PC-3 (cell line): ENCODE measurements at regions not wholly inside any gene's neighbourhood (a gene's known extent, or its start where the extent isn't known, plus 50 kb on each side); places are given as distances from the start of the nearest gene placed in this dataset.

Source experiments
- ATAC-seq: fragments of 200-7000 bp; cut with Tn5 transposase; 2 replicates; pipeline ENCODE4 v1.9.1; 2020; ENCODE audit warnings: mild to moderate bottlenecking, moderate library complexity
- BruUV-seq: library from RNA; stranded (reverse); fragments of 400-500 nt; replicated peaks from 2 replicates; lab custom pipeline; 2021; lab: Mats Ljungman, UMichigan
- CTCF ChIA-PET: fragments of 300-600 bp; sonication (Branson Sonifier 250); formaldehyde crosslinking; loops from one replicate; lab custom pipeline; 2022; ENCODE audit warnings: antibody characterized with exemption; lab: Charles Lee
- POLR2A ChIA-PET: fragments of 300-600 bp; sonication (Branson Sonifier 250); formaldehyde crosslinking; loops from one replicate; lab custom pipeline; 2022; ENCODE audit warnings: antibody characterized with exemption; ENCODE audit not compliant: unreplicated experiment; lab: Charles Lee
- DNase-seq: peaks from one replicate; pipeline ENCODE4 v3.0.0-alpha.2; 2015
- H2AFZ ChIP-seq: fragments of 300-600 bp; sonication (generic); 2 replicates; pipeline ENCODE4 v1.6.0; 2016; ENCODE audit warnings: antibody characterized with exemption, low read length
- H3F3A ChIP-seq: fragments of 300-600 bp; sonication (generic); one replicate; pipeline ENCODE4 v1.6.0; 2017; ENCODE audit warnings: antibody characterized with exemption, low read length, control low read depth, mild to moderate bottlenecking; ENCODE audit not compliant: unreplicated experiment
- H3K27ac ChIP-seq: fragments of 300-600 bp; sonication (generic); 2 replicates; pipeline ENCODE4 v1.5.1; 2016; ENCODE audit warnings: mild to moderate bottlenecking, low read length
- H3K27me3 ChIP-seq: fragments of 300-600 bp; sonication (generic); 2 replicates; pipeline ENCODE4 v1.6.1; 2016; ENCODE audit warnings: low read length, mixed read lengths
- H3K36me3 ChIP-seq: fragments of 300-600 bp; sonication (generic); 2 replicates; pipeline ENCODE4 v1.6.1; 2016; ENCODE audit warnings: low read depth, mixed run types, low read length, mixed read lengths
- H3K4me1 ChIP-seq: fragments of 300-600 bp; sonication (generic); 2 replicates; pipeline ENCODE4 v1.5.1; 2016; ENCODE audit warnings: low read length; ENCODE audit not compliant: insufficient read depth
- H3K4me2 ChIP-seq: fragments of 300-600 bp; sonication (generic); 2 replicates; pipeline ENCODE4 v1.6.0; 2016; ENCODE audit warnings: low read length
- H3K4me3 ChIP-seq: fragments of 300-600 bp; sonication (generic); 2 replicates; pipeline ENCODE4 v1.5.1; 2016; ENCODE audit warnings: mild to moderate bottlenecking, low read length, mixed read lengths
- H3K79me2 ChIP-seq: fragments of 300-600 bp; sonication (generic); 2 replicates; pipeline ENCODE4 v1.6.1; 2017; ENCODE audit warnings: low read length, mixed read lengths
- H3K9ac ChIP-seq: fragments of 300-600 bp; sonication (generic); 2 replicates; pipeline ENCODE4 v1.6.0; 2016; ENCODE audit warnings: mild to moderate bottlenecking, low read length
- H3K9me2 ChIP-seq: fragments of 300-600 bp; sonication (generic); replicated peaks from 2 replicates; pipeline ENCODE4 v1.6.1; 2016; ENCODE audit warnings: mixed run types, low read length, mixed read lengths
- H3K9me3 ChIP-seq: fragments of 300-600 bp; sonication (generic); 2 replicates; pipeline ENCODE4 v1.6.1; 2016; ENCODE audit warnings: low read length, mixed read lengths
- H4K20me1 ChIP-seq: fragments of 300-600 bp; sonication (generic); 2 replicates; pipeline ENCODE4 v1.6.1; 2016; ENCODE audit warnings: low read length, mixed read lengths
- EZH2 ChIP-seq: fragments of 300-600 bp; sonication (generic); IDR thresholded peaks from one replicate; pipeline ENCODE4 v1.6.1; 2017; ENCODE audit warnings: antibody characterized with exemption, mild to moderate bottlenecking, low read length; ENCODE audit not compliant: unreplicated experiment
- EZH2phosphoT487 ChIP-seq: fragments of 300-600 bp; sonication (generic); IDR thresholded peaks from 2 replicates; pipeline ENCODE4 v1.6.1; 2018; ENCODE audit warnings: mild to moderate bottlenecking, antibody characterized with exemption, low read length, borderline replicate concordance
- intact Hi-C: fragments of 100-400 bp; cut with micrococcal nuclease; formaldehyde crosslinking; loops from 2 replicates; pipeline ENCODE4 v1.9.0; 2023
- TF ChIP-seq, protein P1 (sequence below): fragments of 300-600 bp; sonication (generic); conservative IDR thresholded peaks from 2 replicates; pipeline ENCODE4 v1.5.1; 2017; ENCODE audit warnings: antibody characterized with exemption, low read depth, mild to moderate bottlenecking, low read length

DNA sequence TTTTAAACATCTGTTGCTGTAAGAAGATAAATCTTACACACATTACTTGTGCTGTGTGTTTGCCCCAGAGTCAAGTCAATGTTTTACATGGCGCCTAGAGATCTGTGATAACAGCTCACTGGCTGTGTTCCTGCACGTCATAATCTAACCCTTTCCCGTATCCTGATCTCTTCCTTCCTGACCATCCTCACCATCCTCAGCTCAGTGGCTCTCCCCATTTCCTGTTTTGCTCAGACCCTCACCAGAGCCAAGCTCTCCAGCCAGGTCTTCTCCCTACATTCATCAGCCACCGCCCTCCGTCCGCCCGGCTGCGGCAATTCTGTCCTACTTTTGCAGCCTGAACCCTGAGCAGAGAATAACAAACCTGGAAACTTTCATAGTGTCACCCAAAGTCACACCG lies 824.7 kb downstream of the USP25 start:
- intact Hi-C loops, result no loop called here
- Histone ChIP-seq H3K79me2 (no peaks in the 10 kb centered on the region), H3K9me2 (no peaks in the 10 kb centered on the region), H3K27ac (no peak overlapping the region), H2AFZ (no peak overlapping the region), H3K4me3 (no peak overlapping the region), H3K9me3 (no peaks in the 10 kb centered on the region), H3K9ac (no peak overlapping the region), H3F3A (no peaks in the 10 kb centered on the region), H3K4me2 (no peak overlapping the region), H3K36me3 (no peaks in the 10 kb centered on the region), H4K20me1 (no peaks in the 10 kb centered on the region), H3K27me3 (no peaks in the 10 kb centered on the region), H3K4me1 (no peaks in the 10 kb centered on the region)
- POLR2A ChIA-PET, result no interaction called here
- DNase-seq (no peak), ATAC-seq (no peak)
- no peak for TF ChIP-seq EZH2
- CTCF ChIA-PET, result no interaction called here
- BruUV-seq, result no TSS peak

DNA sequence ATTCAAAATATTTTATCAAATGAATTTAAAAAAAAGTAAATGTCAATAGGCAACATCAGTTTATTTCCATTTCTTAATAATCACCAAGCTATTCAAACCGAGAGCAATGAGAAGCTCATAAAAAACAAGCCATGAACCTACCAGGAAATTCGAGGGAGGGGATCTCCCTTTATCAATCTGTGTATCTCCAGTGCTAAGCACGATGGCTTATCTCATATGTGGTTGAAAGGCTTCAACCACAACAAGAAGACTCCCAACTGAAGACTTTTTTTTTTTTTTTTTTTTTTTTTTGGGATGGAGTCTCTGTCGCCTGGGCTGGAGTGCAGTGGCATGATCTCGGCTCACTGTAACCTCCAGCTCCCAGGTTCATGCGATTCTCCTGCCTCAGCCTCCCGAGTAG lies 833.3 kb downstream of the USP25 start:
- no peak overlapping the region for H3K4me3 ChIP-seq
- H3K9ac ChIP-seq, result no peak overlapping the region
- no peaks in the 10 kb centered on the region for H3K36me3 ChIP-seq
- no peaks in the 10 kb centered on the region for H3K27me3 ChIP-seq
- H3F3A ChIP-seq, result no peaks in the 10 kb centered on the region
- no peaks in the 10 kb centered on the region for H3K4me1 ChIP-seq
- CTCF ChIA-PET, result no interaction called here
- no peak for DNase-seq
- TF ChIP-seq EZH2phosphoT487 (no peak), EZH2 (no peak)
- TF ChIP-seq, protein P1, sequence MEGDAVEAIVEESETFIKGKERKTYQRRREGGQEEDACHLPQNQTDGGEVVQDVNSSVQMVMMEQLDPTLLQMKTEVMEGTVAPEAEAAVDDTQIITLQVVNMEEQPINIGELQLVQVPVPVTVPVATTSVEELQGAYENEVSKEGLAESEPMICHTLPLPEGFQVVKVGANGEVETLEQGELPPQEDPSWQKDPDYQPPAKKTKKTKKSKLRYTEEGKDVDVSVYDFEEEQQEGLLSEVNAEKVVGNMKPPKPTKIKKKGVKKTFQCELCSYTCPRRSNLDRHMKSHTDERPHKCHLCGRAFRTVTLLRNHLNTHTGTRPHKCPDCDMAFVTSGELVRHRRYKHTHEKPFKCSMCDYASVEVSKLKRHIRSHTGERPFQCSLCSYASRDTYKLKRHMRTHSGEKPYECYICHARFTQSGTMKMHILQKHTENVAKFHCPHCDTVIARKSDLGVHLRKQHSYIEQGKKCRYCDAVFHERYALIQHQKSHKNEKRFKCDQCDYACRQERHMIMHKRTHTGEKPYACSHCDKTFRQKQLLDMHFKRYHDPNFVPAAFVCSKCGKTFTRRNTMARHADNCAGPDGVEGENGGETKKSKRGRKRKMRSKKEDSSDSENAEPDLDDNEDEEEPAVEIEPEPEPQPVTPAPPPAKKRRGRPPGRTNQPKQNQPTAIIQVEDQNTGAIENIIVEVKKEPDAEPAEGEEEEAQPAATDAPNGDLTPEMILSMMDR, result no peak
- H3K79me2 ChIP-seq, result no peaks in the 10 kb centered on the region
- H2AFZ ChIP-seq, result no peak overlapping the region
- no peaks in the 10 kb centered on the region for H3K9me3 ChIP-seq
- no peak overlapping the region for H3K27ac ChIP-seq
- no peaks in the 10 kb centered on the region for H3K9me2 ChIP-seq
- POLR2A ChIA-PET, result no interaction called here
- intact Hi-C loops, result no loop called here
- no peaks in the 10 kb centered on the region for H4K20me1 ChIP-seq
- no peak for ATAC-seq
- H3K4me2 ChIP-seq, result no peak overlapping the region
- no TSS peak for BruUV-seq

DNA sequence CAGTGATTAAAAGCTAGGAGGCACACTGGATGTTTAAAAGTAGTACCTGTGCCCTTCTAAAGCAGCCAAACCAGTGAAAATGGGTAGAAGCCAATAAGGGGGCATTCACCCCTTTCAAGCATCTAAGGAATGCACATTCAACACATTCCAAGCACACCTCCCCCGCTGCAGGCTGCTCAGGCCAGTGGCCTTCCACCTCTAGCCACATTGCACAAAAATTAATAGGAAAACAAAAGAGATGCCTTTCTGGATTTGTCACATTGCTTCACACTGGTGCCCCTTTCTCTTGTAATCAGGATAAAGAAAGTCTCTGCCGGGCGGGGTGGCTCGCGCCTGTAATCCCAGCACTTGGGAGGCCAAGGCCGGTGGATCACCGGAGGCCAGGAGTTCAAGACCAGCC lies 834.0 kb downstream of the USP25 start:
- POLR2A ChIA-PET, result no interaction called here
- Histone ChIP-seq H3K9ac (no peak overlapping the region), H3K4me1 (no peaks in the 10 kb centered on the region), H3K27ac (no peak overlapping the region), H3K4me3 (no peak overlapping the region), H3K36me3 (no peaks in the 10 kb centered on the region), H3F3A (no peaks in the 10 kb centered on the region), H4K20me1 (no peaks in the 10 kb centered on the region), H3K9me3 (no peaks in the 10 kb centered on the region), H2AFZ (no peak overlapping the region), H3K79me2 (no peaks in the 10 kb centered on the region), H3K9me2 (no peaks in the 10 kb centered on the region), H3K27me3 (no peaks in the 10 kb centered on the region), H3K4me2 (no peak overlapping the region)
- BruUV-seq, result no TSS peak
- TF ChIP-seq EZH2phosphoT487 (no peak), EZH2 (no peak)
- TF ChIP-seq, protein P1, result no peak
- ATAC-seq, result no peak
- intact Hi-C loops, result no loop called here
- peak; percentile 44 for DNase-seq
- CTCF ChIA-PET, result no interaction called here
